ENCODE measurements at regions not wholly inside any gene's neighbourhood (a gene's known extent, or its start where the extent isn't known, plus 50 kb on each side); places are given as distances from the start of the nearest gene placed in this dataset.

DNA sequence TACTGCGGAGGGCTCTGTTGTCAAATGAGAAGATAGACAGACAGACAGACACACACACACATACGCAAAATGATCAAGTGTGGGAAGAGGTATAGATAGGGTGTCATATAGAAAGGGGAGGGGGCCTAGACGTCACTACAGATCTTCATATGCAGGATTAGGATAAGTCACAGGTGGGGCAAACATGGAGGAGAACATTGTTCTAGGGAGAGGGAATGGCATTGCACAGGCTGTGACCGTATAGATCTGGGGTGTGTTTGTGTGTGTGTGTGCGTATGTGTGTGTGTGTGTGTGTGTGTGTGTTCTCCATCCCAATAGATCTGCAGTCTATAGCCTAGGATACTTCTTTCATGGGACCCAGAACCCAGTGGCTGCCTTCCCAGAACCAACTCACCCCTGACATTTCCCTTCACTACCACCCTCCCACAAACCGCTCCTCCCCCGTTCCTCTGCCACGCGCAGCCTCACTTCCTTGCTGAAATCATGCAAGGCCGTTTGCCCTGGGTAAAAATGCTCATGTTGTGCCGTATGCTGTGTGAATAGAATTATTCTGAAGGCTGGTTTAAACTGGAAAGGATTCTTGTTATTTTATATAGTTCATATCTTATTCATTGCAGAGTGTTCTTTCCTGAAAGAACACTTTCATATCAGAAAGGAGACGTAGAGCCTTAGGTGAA lies 50.5 kb upstream of the CCL1 start:
- Mint-ChIP-seq H3K4me3 (ENCODE audit: low read depth, unreplicated experiment) (no peak overlapping the region), H3K4me1 (ENCODE audit: low read depth, unreplicated experiment) (no peaks in the 10 kb centered on the region), H3K27me3 (ENCODE audit: unreplicated experiment) (peaks cover 100% of the 10 kb centered on the region), H3K9me3 (ENCODE audit: low read depth, unreplicated experiment) (no peaks in the 10 kb centered on the region), H3K27ac (ENCODE audit: unreplicated experiment) (no peak overlapping the region), H3K36me3 (ENCODE audit: insufficient read depth, unreplicated experiment) (no peaks in the 10 kb centered on the region)
- TF ChIP-seq, protein P1, sequence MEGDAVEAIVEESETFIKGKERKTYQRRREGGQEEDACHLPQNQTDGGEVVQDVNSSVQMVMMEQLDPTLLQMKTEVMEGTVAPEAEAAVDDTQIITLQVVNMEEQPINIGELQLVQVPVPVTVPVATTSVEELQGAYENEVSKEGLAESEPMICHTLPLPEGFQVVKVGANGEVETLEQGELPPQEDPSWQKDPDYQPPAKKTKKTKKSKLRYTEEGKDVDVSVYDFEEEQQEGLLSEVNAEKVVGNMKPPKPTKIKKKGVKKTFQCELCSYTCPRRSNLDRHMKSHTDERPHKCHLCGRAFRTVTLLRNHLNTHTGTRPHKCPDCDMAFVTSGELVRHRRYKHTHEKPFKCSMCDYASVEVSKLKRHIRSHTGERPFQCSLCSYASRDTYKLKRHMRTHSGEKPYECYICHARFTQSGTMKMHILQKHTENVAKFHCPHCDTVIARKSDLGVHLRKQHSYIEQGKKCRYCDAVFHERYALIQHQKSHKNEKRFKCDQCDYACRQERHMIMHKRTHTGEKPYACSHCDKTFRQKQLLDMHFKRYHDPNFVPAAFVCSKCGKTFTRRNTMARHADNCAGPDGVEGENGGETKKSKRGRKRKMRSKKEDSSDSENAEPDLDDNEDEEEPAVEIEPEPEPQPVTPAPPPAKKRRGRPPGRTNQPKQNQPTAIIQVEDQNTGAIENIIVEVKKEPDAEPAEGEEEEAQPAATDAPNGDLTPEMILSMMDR (IDR thresholded peaks at IDR 0.05; ENCODE audit: unreplicated experiment) = no peak
- CTCF ChIA-PET = no interaction called here
- no peak for DNase-seq
- intact Hi-C loops (cut with micrococcal nuclease; ENCODE audit: unreplicated experiment) = no loop called here
- BruUV-seq (replicated peaks) = no TSS peak

DNA sequence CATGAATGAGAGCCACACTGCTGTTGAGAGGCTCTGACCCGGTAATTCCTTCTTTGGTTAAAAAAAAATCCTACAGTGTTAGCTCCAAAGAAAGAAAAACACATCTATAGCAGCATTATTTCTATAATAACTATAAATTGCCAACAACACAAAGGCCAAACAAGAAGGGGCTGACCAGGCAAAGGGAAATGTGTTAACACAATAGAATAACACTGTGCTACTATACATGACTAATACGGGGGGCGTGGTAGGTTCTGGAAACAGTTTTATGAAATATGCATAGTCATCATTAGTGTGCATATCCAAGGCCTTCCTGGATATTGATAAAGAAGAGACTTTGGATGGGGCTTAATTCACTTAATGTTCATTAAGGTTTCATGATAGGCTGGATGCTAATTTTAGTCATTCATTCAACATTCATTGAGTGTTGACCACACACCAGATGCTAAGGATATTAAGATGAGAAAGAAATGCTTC lies 50.0 kb upstream of the CCL1 start:
- Mint-ChIP-seq H3K27ac (ENCODE audit: unreplicated experiment) (no peak overlapping the region), H3K36me3 (ENCODE audit: insufficient read depth, unreplicated experiment) (no peaks in the 10 kb centered on the region), H3K27me3 (ENCODE audit: unreplicated experiment) (peaks cover 100% of the 10 kb centered on the region), H3K4me3 (ENCODE audit: low read depth, unreplicated experiment) (no peak overlapping the region), H3K9me3 (ENCODE audit: low read depth, unreplicated experiment) (no peaks in the 10 kb centered on the region), H3K4me1 (ENCODE audit: low read depth, unreplicated experiment) (no peaks in the 10 kb centered on the region)
- intact Hi-C loops (cut with micrococcal nuclease; ENCODE audit: unreplicated experiment) = no loop called here
- BruUV-seq (replicated peaks) = no TSS peak
- CTCF ChIA-PET = no interaction called here
- DNase-seq = no peak
- TF ChIP-seq, protein P1 (IDR thresholded peaks at IDR 0.05; ENCODE audit: unreplicated experiment) = no peak
